ENCODE measurements at regions not wholly inside any gene's neighbourhood (a gene's known extent, or its start where the extent isn't known, plus 50 kb on each side); places are given as distances from the start of the nearest gene placed in this dataset.

DNA sequence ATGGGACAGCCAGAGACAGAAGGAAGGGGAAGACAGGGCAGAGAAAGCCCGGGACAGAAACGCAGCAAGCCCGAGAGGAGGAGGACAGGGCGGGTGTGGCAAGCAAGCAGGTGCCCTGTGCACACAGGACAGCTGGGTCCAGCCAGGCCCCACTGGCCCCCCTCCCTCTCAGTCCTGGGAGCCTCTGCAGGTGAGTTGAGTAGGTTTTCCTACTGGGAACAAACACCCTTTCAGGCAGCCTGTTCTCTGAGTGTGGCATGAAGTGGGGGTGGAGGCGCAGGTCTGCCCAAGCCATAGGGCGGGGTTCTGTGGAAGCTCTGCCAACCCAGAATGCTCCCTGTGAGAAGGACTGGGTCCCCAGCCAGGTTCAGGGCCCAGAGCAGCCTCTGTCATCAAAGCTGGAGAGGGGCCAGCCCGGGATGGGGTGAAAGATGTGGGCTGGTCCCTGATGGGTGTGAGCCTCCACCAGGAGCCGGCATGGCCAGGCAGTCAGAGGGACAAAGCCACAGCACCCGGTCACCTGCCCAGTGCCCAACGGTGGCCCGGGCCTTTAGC lies 129.4 kb downstream of the TFCP2L1 start:
- TF ChIP-seq POLR2A (IDR thresholded peaks at IDR 0.05): no peak
- TF ChIP-seq, protein P1, sequence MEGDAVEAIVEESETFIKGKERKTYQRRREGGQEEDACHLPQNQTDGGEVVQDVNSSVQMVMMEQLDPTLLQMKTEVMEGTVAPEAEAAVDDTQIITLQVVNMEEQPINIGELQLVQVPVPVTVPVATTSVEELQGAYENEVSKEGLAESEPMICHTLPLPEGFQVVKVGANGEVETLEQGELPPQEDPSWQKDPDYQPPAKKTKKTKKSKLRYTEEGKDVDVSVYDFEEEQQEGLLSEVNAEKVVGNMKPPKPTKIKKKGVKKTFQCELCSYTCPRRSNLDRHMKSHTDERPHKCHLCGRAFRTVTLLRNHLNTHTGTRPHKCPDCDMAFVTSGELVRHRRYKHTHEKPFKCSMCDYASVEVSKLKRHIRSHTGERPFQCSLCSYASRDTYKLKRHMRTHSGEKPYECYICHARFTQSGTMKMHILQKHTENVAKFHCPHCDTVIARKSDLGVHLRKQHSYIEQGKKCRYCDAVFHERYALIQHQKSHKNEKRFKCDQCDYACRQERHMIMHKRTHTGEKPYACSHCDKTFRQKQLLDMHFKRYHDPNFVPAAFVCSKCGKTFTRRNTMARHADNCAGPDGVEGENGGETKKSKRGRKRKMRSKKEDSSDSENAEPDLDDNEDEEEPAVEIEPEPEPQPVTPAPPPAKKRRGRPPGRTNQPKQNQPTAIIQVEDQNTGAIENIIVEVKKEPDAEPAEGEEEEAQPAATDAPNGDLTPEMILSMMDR (IDR thresholded peaks at IDR 0.05): no peak
